DOHH2 (cell line): ENCODE measurements at regions not wholly inside any gene's neighbourhood (a gene's known extent, or its start where the extent isn't known, plus 50 kb on each side); places are given as distances from the start of the nearest gene placed in this dataset.

Experiments
- CTCF ChIP-seq: fragments of 200-600 bp; sonication (generic); IDR thresholded peaks from one replicate; pipeline ENCODE4 v1.5.1; 2014; ENCODE audit warnings: antibody characterized with exemption, mild to moderate bottlenecking, low read depth, low read length; ENCODE audit not compliant: poor library complexity, severe bottlenecking
- EZH2phosphoT487 ChIP-seq: fragments of 200-600 bp; sonication (generic); IDR thresholded peaks from 2 replicates; pipeline ENCODE4 v1.6.1; 2017; ENCODE audit warnings: borderline replicate concordance, mild to moderate bottlenecking, antibody characterized with exemption, low read length, moderate library complexity, mixed read lengths

GRCh38 chr12:83807871-83808270, 1104.7 kb downstream of the SLC6A15 start:
- TF ChIP-seq CTCF (no peak), EZH2phosphoT487 (no peak)
